ENCODE measurements at regions not wholly inside any gene's neighbourhood (a gene's known extent, or its start where the extent isn't known, plus 50 kb on each side); places are given as distances from the start of the nearest gene placed in this dataset.

DNA sequence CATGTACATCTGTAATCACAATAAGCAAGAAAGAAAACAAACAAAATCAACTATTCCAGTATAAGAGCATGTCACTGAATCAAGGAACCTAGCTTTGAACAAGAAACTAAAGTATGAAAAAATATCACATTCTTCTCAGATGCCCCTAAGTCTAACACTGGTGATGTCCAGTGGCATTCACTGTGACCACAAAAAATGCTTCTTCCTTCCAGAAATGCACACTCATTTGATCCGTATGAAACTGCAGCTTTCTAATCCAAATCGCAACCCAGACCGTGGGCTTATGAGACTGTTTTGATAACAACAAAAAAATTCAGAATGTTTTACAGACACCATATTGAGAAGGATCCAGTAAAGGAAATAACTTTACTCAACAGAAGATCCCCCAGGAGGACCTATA lies 320.1 kb upstream of the TARS1 start:
- FAIRE-seq: no peak

More for the DNA sequence above, 320.1 kb upstream of the TARS1 start:
- Histone ChIP-seq H3K36me3 (ENCODE audit: control insufficient read depth in 2 of 2, extremely low read depth in 1 of 2, insufficient read depth in 2 of 2, low read length in 2 of 2) (no peaks in the 10 kb centered on the region), H3K4me1 (ENCODE audit: control insufficient read depth, extremely low read depth, insufficient read depth, low read length) (no peaks in the 10 kb centered on the region), H3K4me2 (ENCODE audit: insufficient read depth, low read length) (no peak overlapping the region), H3K4me3 (replicated peaks in 1 of 3; ENCODE audit: insufficient read depth in 1 of 3, low read depth in 1 of 3, low read length in 3 of 3) (no peak overlapping the region), H3K27me3 (ENCODE audit: control insufficient read depth in 2 of 2, insufficient read depth in 2 of 2, low read length in 2 of 2) (no peaks in the 10 kb centered on the region), H3K79me2 (ENCODE audit: control insufficient read depth, insufficient read depth, low read length) (no peaks in the 10 kb centered on the region), H3K9ac (replicated peaks; ENCODE audit: extremely low read depth, insufficient read depth, low read length) (no peak overlapping the region), H4K20me1 (replicated peaks; ENCODE audit: control insufficient read depth, extremely low read depth, insufficient read depth, low read length) (no peaks in the 10 kb centered on the region), H3K9me3 (replicated peaks; ENCODE audit: control insufficient read depth, insufficient read depth, low read length) (no peaks in the 10 kb centered on the region), H3K27ac (ENCODE audit: insufficient read depth, low read depth, low read length) (no peak overlapping the region), H2AFZ (ENCODE audit: low read depth, low read length) (no peak overlapping the region), H3K9me1 (replicated peaks; ENCODE audit: control insufficient read depth, extremely low read depth, insufficient read depth, low read length) (no peaks in the 10 kb centered on the region)
- no TSS peak for BruUV-seq (replicated peaks)
- TF ChIP-seq POLR2AphosphoS5 (IDR thresholded peaks at IDR 0.05; ENCODE audit: insufficient read depth, low read depth, low read length) (no peak), JUN (IDR thresholded peaks at IDR 0.05; ENCODE audit: borderline replicate concordance, insufficient read depth, insufficient read length, low read depth) (no peak), FOS (IDR thresholded peaks at IDR 0.05; ENCODE audit: borderline replicate concordance, insufficient read depth, low read length) (no peak), EZH2 (IDR thresholded peaks at IDR 0.05; ENCODE audit: borderline replicate concordance, low read depth, low read length, severe bottlenecking) (no peak), MYC (IDR thresholded peaks at IDR 0.05; ENCODE audit: low read depth, low read length) (no peak), GATA2 (IDR thresholded peaks at IDR 0.05; ENCODE audit: insufficient read depth, insufficient read length, low read depth, low read length) (no peak), POLR2A (IDR thresholded peaks at IDR 0.05; ENCODE audit: low read depth, low read length) (no peak)
- TF ChIP-seq, protein P1, sequence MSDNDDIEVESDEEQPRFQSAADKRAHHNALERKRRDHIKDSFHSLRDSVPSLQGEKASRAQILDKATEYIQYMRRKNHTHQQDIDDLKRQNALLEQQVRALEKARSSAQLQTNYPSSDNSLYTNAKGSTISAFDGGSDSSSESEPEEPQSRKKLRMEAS (IDR thresholded peaks at IDR 0.05; ENCODE audit: insufficient read depth, insufficient read length): no peak
- TF ChIP-seq, protein P2, sequence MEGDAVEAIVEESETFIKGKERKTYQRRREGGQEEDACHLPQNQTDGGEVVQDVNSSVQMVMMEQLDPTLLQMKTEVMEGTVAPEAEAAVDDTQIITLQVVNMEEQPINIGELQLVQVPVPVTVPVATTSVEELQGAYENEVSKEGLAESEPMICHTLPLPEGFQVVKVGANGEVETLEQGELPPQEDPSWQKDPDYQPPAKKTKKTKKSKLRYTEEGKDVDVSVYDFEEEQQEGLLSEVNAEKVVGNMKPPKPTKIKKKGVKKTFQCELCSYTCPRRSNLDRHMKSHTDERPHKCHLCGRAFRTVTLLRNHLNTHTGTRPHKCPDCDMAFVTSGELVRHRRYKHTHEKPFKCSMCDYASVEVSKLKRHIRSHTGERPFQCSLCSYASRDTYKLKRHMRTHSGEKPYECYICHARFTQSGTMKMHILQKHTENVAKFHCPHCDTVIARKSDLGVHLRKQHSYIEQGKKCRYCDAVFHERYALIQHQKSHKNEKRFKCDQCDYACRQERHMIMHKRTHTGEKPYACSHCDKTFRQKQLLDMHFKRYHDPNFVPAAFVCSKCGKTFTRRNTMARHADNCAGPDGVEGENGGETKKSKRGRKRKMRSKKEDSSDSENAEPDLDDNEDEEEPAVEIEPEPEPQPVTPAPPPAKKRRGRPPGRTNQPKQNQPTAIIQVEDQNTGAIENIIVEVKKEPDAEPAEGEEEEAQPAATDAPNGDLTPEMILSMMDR (IDR thresholded peaks at IDR 0.05; ENCODE audit: extremely low read depth in 1 of 2, insufficient read depth in 1 of 2, low read depth in 1 of 2, low read length in 2 of 2): no peak
- dilution Hi-C loops (cut with MboI; ENCODE audit: extremely low pct_ligation_motif_present, low sequenced_read_pairs) (no loop called here), intact Hi-C loops (cut with micrococcal nuclease) (no loop called here)
- CTCF ChIA-PET: no interaction called here
- DNase-seq (ENCODE audit: low read depth, low spot score): no peak
- POLR2A ChIA-PET: no interaction called here

Data from endothelial cell of umbilical vein (primary cell).